ENCODE measurements at regions not wholly inside any gene's neighbourhood (a gene's known extent, or its start where the extent isn't known, plus 50 kb on each side); places are given as distances from the start of the nearest gene placed in this dataset.

DNA sequence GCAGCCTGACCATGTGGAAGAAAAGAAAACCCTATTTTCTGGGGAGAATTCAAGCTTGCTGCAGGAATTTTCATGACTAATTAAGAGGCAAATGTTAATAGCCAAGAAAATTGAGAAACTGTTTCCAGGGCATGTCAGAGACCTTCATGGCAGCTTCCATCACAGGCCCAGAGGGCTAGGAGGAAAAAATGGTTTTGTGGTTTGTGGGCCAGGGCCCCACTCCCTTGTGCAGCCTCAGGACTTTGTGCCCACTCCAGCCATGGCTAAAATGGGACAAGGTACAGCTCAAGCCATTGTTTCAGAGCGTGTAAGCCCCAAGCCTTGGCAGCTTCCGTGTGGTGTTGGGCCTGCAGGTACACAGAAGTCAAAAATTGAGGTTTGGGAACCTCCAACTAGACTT, 282.9 kb downstream of the DCAF12L2 start:
- TF ChIP-seq, protein P1, sequence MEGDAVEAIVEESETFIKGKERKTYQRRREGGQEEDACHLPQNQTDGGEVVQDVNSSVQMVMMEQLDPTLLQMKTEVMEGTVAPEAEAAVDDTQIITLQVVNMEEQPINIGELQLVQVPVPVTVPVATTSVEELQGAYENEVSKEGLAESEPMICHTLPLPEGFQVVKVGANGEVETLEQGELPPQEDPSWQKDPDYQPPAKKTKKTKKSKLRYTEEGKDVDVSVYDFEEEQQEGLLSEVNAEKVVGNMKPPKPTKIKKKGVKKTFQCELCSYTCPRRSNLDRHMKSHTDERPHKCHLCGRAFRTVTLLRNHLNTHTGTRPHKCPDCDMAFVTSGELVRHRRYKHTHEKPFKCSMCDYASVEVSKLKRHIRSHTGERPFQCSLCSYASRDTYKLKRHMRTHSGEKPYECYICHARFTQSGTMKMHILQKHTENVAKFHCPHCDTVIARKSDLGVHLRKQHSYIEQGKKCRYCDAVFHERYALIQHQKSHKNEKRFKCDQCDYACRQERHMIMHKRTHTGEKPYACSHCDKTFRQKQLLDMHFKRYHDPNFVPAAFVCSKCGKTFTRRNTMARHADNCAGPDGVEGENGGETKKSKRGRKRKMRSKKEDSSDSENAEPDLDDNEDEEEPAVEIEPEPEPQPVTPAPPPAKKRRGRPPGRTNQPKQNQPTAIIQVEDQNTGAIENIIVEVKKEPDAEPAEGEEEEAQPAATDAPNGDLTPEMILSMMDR (IDR thresholded peaks at IDR 0.05) = no peak
- TF ChIP-seq POLR2A (IDR thresholded peaks at IDR 0.05) = no peak
- TF ChIP-seq EP300 (IDR thresholded peaks at IDR 0.05) = no peak
- TF ChIP-seq POLR2AphosphoS5 (IDR thresholded peaks at IDR 0.05) = no peak
